ENCODE measurements at regions not wholly inside any gene's neighbourhood (a gene's known extent, or its start where the extent isn't known, plus 50 kb on each side); places are given as distances from the start of the nearest gene placed in this dataset.

GRCh38 chr12:114866331-114866730 lies 182.4 kb upstream of the TBX3 start:
- Histone ChIP-seq H3K4me3 (ENCODE audit: low read depth in 1 of 3, low read length in 3 of 3) (no peak overlapping the region), H3K9ac (ENCODE audit: low read depth in 1 of 2, low read length in 2 of 2) (no peak overlapping the region), H3K4me1 (ENCODE audit: control insufficient read depth in 4 of 4, insufficient read depth in 4 of 4, low read length in 3 of 4) (no peaks in the 10 kb centered on the region), H3K27ac (ENCODE audit: low read depth in 1 of 2, low read length in 2 of 2) (no peak overlapping the region), H3K27me3 (ENCODE audit: control insufficient read depth in 4 of 4, insufficient read depth in 4 of 4, low read length in 3 of 4) (no peaks in the 10 kb centered on the region), H3K9me3 (ENCODE audit: control insufficient read depth in 4 of 4, low read length in 3 of 4) (peaks cover 0 to 4% (median 0%) of the 10 kb centered on the region in 4 donors), H3K36me3 (ENCODE audit: control insufficient read depth in 4 of 4, insufficient read depth in 3 of 4, low read depth in 1 of 4, low read length in 3 of 4) (no peaks in the 10 kb centered on the region)
- no peak for DNase-seq (ENCODE audit: low spot score)
- TF ChIP-seq REST (IDR thresholded peaks at IDR 0.05) (no peak), HNF4A (conservative IDR thresholded peaks at IDR 0.05) (no peak), RXRA (IDR thresholded peaks at IDR 0.05) (no peak)
- 93% methylated on average over 4 of the region's 4 CpGs for WGBS

- Histone ChIP-seq H3K9me3 (ENCODE audit: control insufficient read depth in 4 of 4, low read length in 3 of 4) (peaks cover 0 to 7% (median 0%) of the 10 kb centered on the region in 4 donors), H3K27ac (ENCODE audit: low read depth in 1 of 2, low read length in 2 of 2) (no peak overlapping the region), H3K9ac (ENCODE audit: low read depth in 1 of 2, low read length in 2 of 2) (no peak overlapping the region), H3K27me3 (ENCODE audit: control insufficient read depth in 4 of 4, insufficient read depth in 4 of 4, low read length in 3 of 4) (no peaks in the 10 kb centered on the region), H3K36me3 (ENCODE audit: control insufficient read depth in 4 of 4, insufficient read depth in 3 of 4, low read depth in 1 of 4, low read length in 3 of 4) (no peaks in the 10 kb centered on the region), H3K4me1 (ENCODE audit: control insufficient read depth in 4 of 4, insufficient read depth in 4 of 4, low read length in 3 of 4) (no peaks in the 10 kb centered on the region), H3K4me3 (ENCODE audit: low read depth in 1 of 3, low read length in 3 of 3) (no peak overlapping the region)
- no peak for DNase-seq (ENCODE audit: low spot score)
- no peak for TF ChIP-seq YY1 (IDR thresholded peaks at IDR 0.05)
- TF ChIP-seq HNF4A (conservative IDR thresholded peaks at IDR 0.05): no peak
- no peak for TF ChIP-seq EGR1 (IDR thresholded peaks at IDR 0.05; ENCODE audit: low read depth in 2 of 2)
- TF ChIP-seq SP1 (IDR thresholded peaks at IDR 0.05): no peak
- no peak for TF ChIP-seq RXRA (IDR thresholded peaks at IDR 0.05)
- TF ChIP-seq CTCF (IDR thresholded peaks at IDR 0.05; ENCODE audit: low read depth, low read length, missing input control): no peak
- no peak for TF ChIP-seq FOXA2 (IDR thresholded peaks at IDR 0.05)
- TF ChIP-seq HNF4G (IDR thresholded peaks at IDR 0.05): no peak
- no peak for TF ChIP-seq TAF1 (conservative IDR thresholded peaks at IDR 0.05)
- TF ChIP-seq ATF3 (IDR thresholded peaks at IDR 0.05): no peak
- no peak for TF ChIP-seq GABPA (IDR thresholded peaks at IDR 0.05 in 1 of 2, conservative IDR thresholded peaks at IDR 0.05 in 1 of 2)
- TF ChIP-seq FOXA1 (IDR thresholded peaks at IDR 0.05): no peak
- no peak for TF ChIP-seq JUND (IDR thresholded peaks at IDR 0.05)
- TF ChIP-seq RAD21 (IDR thresholded peaks at IDR 0.05): no peak
- TF ChIP-seq ZBTB33 (IDR thresholded peaks at IDR 0.05): no peak
- TF ChIP-seq MAX (IDR thresholded peaks at IDR 0.05): no peak
- TF ChIP-seq NR2F2 (IDR thresholded peaks at IDR 0.05): no peak
- no peak for TF ChIP-seq REST (IDR thresholded peaks at IDR 0.05)
- WGBS: 58% methylated on average over 12 of the region's 12 CpGs
Measured at GRCh38 chr12:114864837-114865551, 181.0 kb upstream of the TBX3 start.

Data from liver (tissue), 8 donors.